GM18520 (cell line): ENCODE measurements at regions not wholly inside any gene's neighbourhood (a gene's known extent, or its start where the extent isn't known, plus 50 kb on each side); places are given as distances from the start of the nearest gene placed in this dataset.

Experiments used
- ATAC-seq: cut with Tn5 transposase; IDR thresholded peaks from one replicate; pipeline ENCODE4 v1.9.1; 2021; ENCODE audit not compliant: unreplicated experiment

- ATAC-seq: no peak
Measured at GRCh38 chr9:91065231-91066041, 263.8 kb downstream of the SYK start.

GRCh38 chr9:91066042-91066415, 264.4 kb downstream of the SYK start:
- ATAC-seq: no peak

GRCh38 chr9:91066856-91067255, 265.2 kb downstream of the SYK start:
- no peak for ATAC-seq

- no peak for ATAC-seq
Measured at GRCh38 chr9:91067306-91067860, 265.8 kb downstream of the SYK start.

- no peak for ATAC-seq
Measured at GRCh38 chr9:91071184-91071990, 269.8 kb downstream of the SYK start.

- ATAC-seq: no peak
Measured at GRCh38 chr9:91073049-91073810, 271.6 kb downstream of the SYK start.

GRCh38 chr9:91073811-91074771, 272.5 kb downstream of the SYK start:
- ATAC-seq: no peak

GRCh38 chr9:91074866-91075265, 273.2 kb downstream of the SYK start:
- ATAC-seq: no peak

GRCh38 chr9:91075279-91075678, 273.7 kb downstream of the SYK start:
- no peak for ATAC-seq

- ATAC-seq: no peak
Measured at GRCh38 chr9:91077624-91078368, 276.2 kb downstream of the SYK start.

- ATAC-seq: no peak
Measured at GRCh38 chr9:91078369-91078695, 276.7 kb downstream of the SYK start.

GRCh38 chr9:91082731-91083130, 279.0 kb downstream of the AUH start:
- ATAC-seq: no peak

GRCh38 chr9:91084896-91085516, 276.7 kb downstream of the AUH start:
- ATAC-seq: no peak

- ATAC-seq: no peak
Measured at GRCh38 chr9:91085517-91086291, 276.0 kb downstream of the AUH start.

GRCh38 chr9:91086657-91087461, 274.9 kb downstream of the AUH start:
- no peak for ATAC-seq

GRCh38 chr9:91087462-91087759, 274.3 kb downstream of the AUH start:
- no peak for ATAC-seq

- no peak for ATAC-seq
Measured at GRCh38 chr9:91089405-91090129, 272.2 kb downstream of the AUH start.
